Fibroblast of skin of back (primary cell): ENCODE measurements at regions not wholly inside any gene's neighbourhood (a gene's known extent, or its start where the extent isn't known, plus 50 kb on each side); places are given as distances from the start of the nearest gene placed in this dataset.
"Not testable (repeated sequence)": the region's sequence is repeated elsewhere in the genome, so short reads cannot be mapped to it uniquely, and the experiment has no call there.

Source experiments
- DNase-seq: peaks from one replicate; pipeline ENCODE4 v3.0.0-alpha.2; 2013

DNA sequence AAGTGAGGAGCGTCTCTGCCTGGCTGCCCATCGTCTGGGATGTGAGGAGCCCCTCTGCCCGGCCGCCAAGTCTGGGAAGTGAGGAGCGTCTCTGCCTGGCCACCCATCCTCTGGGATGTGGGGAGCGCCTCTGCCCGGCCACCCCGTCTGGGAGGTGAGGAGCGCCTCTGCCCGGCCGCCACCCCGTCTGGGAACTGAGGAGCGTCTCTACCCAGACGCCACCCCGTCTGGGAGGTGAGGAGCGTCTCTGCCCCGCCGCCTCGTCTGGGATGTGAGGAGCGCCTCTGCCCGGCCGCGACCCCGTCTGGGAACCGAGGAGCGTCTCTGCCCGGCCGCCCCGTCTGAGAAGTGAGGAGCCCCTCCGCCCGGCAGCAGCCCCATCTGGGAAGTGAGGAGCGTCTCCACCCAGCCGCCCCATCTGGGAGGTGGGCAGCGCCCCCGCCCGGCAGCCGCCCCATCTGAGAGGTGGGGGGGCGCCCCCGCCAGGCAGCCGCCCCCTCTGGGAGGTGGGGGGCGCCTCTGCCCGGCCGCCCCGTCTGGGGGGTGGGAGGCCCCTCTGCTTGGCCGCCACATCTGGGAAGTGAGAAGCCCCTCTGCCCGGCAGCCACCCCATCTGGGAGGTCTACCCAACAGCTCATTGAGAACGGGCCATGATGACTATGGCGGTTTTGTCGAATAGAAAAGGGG is 228.4 kb downstream of the CAAP1 start:
- not testable (repeated sequence) for DNase-seq

- DNase-seq = no peak
These were observed 230.1 kb downstream of the CAAP1 start for GRCh38 chr9:26662476-26662875.

- DNase-seq = no peak
These were observed 234.1 kb downstream of the CAAP1 start for GRCh38 chr9:26658476-26658875.

DNA sequence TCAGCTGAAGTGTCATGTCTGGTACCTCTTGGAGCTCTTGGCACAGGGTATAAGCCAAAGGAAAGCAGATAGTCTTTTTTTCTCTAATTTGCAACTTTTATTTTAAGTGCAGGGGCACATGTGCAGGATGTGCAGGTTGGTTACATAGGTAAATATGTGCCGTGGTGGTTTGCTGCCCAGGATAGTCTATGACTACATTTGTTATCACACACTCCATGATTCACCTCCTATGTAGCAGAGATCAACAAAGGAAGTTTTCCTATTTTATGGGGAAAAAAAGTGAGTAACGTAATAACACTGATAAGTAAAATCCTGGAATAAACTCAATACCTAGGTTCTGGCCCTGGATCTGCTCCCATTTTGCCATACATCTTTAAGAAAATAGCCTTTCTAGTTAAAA is 234.6 kb downstream of the CAAP1 start:
- DNase-seq = no peak

DNA sequence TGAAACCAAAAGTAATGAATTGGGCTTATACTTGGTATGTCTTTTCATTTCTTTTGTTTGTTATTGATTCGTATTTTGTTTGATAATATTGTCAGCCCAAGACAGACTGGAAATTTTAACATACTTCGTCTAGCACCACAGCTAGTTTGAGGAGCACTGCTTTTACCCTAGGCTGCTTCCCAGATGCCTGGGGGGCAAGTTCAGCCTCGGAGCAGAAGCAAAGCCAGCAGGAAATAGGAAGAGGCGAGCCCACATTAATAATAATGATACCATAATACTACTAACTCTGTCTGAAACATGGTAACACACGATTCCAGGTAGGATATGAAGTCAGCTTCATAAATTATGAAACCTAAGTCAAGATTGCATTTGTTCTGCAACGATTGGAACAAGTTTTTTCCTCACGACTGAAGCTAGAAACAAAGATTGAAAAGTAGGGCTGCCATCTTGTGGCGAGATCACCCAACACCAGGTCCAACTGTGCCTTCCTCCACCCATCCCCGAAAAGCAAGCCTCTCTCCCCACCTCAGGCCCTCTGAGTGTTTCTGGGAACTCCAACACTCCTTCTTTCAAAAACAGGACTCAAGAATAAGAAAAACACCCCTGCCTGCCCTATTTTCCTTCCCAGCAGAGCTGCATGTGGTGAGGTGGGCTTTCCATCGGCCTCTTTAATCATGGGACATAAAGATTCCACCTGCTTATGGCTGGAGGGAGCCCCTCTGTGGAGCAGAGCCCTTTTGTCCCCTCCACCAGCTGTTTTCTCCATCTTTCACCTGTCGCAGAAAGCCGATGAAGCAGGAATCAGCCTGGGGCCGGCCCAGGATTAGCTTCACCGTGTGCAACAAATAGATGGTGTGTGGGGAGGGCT is 236.4 kb downstream of the CAAP1 start:
- peak; percentile 22 for DNase-seq

GRCh38 chr9:26655166-26655565 is 237.4 kb downstream of the CAAP1 start:
- no peak for DNase-seq

DNA sequence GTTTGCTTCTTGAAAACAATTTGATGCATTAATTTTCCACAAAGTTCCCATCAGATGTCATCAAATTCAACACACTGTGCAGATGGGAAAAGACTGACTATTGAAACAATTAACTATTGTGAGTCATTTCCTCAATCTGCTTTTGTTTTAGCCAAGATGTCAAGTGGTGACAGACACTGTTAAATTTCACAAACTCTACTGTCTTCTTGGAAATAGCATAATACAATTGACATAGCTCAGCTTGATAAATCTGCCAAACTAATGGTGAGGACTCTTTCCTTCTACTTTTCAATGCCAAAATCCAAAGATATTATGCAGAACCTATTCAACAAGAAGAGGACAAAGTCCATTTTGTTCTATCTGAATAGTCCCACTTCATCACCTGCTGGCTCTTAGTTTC is 242.3 kb downstream of the CAAP1 start:
- no peak for DNase-seq

DNA sequence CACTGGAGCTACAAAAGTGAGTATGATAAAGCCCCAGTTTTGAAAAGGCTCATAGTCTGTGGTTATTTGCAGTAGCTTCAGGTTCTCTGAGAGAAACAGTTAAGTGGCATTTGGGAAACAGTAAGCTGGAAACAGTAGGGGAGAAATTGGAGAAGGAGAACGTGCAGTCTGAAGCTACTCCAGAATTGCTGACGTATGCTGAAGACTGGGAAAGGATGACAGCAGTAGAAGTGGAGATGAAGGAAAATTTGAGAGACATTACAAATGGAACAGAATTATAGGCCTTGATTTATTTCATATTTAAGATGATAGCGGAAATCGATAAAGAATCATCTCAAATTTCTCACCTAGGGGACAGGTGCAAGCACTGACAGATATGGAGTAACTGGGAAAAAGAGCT is 248.8 kb downstream of the CAAP1 start:
- DNase-seq = no peak

DNA sequence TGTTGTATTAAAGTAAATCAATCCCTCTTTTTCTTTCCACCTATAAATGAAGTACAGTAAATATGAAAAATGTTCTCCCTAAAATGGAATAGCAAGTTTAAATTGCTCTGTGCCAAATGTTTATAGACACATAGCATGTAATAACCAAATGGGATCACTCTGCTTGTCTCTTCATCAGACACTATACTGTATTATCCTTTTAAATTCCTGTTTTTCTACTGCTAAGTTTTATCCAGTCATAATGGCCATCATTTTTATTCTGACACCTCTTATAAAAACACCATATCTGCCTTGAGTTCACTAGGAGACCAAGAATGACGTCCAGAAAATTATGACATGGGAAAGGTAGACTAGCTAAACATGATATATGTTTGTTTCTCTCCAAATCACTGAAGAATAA is 252.8 kb downstream of the CAAP1 start:
- DNase-seq = no peak

GRCh38 chr9:26637101-26637500 is 255.5 kb downstream of the CAAP1 start:
- DNase-seq = no peak

DNA sequence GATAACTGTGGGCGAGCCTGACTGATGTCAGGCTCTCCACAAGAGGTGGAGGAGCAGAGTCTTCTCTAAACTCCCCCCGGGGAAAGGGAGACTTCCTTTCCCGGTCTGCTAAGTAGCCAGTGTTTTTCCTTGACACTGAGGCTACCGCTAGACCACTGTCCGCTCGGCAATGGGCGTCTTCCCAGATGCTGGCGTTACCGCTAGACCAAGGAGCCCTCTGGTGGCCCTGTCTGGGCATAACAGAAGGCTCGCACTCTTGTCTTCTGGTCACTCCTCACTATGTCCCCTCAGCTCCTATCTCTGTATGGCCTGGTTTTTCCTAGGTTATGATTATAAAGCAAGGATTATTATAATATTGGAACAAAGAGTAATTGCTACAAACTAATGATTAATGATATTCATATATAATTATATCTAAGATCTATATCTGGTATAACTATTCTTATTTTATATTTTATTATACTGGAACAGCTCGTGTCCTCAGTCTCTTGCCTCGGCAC is 278.7 kb downstream of the CAAP1 start:
- peak; percentile 12 for DNase-seq

DNA sequence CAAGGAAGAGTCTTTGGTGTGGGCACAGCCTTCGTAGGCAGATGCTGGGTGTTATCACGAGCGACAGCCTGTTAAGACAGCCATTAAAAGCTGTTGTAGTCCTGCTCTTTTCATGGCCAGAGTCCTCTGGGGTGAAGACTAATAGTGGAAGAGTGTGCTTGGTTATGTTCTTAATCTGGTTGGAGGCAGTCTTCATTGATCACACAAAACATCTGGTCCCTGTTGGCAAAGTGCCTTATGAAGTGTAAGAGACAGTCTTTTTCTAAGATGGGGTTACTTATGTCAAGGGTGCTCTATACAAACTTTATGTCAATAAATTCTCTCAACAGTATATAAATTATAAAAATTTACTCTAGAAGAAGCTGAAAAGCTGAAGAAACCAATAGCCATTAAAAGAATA is 280.4 kb downstream of the CAAP1 start:
- no peak for DNase-seq

DNA sequence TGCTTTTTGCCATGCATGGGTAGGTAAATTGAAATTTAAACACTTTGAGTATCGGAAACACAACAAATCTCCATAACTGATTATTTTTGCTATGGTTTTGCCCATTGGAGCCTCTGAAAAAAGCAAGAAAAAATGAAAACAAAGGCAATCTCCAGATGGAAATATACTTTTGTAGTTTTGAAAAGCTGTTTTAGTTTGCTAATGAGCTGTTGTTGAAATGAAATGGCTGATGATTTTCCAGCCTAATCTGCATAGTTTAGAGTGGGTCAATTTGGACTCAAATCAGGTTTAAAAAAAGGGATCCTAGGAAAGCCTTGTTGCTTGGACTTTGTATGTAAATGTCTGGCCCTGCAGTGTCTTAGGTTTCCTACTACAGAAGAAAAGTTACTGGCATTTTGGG is 285.8 kb downstream of the CAAP1 start:
- no peak for DNase-seq

GRCh38 chr9:26605367-26605766 is 287.2 kb downstream of the CAAP1 start:
- DNase-seq = no peak

DNA sequence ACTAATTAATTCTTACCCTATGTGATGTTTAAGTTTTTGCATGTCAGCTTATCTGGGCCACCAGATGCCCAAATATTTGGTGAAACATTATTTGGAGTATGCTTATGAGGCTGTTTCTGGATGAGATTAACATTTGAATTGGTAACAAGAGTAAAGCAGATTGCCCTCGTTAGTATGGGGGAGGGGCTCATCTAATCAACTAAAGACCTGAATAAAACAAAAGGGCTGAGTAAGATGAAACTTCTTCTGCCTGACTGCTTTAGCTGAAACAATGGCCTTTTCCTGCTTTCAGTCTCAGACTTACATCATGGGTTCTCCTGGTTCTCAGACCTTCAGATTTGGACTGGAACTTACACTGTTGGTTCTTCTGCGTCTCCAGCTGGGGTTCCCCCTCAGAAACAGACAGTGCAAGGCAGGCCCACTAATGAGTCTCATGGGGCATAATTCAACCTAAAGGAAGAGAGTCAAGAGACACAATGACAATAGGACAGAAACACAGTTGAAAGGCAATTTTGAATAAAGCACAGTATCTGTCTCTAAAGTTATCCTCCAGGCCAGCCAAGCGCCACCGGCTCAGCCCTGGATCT is 288.4 kb downstream of the CAAP1 start:
- no peak for DNase-seq

DNA sequence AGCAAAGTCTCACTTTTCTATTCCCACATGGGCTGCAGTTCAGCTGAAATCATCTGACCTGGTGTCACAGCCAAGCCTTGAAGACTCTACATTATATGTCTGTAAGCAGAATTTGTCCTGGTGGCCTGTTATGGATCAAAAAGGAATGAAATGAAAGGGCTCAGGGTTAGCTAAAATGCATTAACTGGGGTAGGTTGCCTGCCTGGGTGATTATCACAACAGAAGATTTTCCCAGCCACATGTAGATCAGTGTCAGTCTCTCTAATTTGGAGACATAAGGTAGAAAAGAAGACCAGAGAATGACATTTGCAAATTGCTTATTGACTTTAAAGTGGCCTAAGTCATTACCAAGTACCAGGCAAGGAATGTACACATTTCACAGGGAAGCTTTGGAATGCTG is 289.0 kb downstream of the CAAP1 start:
- no peak for DNase-seq

DNA sequence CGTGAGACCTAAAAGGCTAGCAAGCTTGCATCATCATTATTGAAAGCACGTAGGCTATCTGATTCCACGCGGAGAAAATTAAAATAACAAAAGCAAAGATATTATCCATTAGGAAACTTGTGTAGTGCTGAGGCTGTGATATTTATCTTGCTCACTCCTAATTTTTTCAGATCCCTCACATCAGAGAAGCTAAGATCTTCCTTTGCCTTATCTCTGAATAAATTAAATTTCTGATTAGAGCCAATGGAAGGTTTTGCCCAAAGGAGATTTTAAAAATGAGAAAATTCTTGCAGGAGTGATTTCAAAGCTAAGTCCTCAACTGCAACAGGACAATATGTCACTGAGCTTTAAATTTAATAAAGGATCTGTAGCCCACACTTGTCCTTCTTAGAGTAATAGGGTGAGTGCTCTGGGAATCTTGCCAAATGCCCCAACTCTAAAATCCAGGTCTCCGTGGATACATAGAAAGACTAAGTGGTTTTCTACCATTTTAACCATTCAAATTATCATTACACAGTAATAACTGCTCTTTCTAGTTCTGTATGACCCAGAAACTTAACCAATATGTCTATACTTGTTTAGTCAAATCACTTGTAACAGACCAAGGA is 295.0 kb downstream of the CAAP1 start:
- no peak for DNase-seq

DNA sequence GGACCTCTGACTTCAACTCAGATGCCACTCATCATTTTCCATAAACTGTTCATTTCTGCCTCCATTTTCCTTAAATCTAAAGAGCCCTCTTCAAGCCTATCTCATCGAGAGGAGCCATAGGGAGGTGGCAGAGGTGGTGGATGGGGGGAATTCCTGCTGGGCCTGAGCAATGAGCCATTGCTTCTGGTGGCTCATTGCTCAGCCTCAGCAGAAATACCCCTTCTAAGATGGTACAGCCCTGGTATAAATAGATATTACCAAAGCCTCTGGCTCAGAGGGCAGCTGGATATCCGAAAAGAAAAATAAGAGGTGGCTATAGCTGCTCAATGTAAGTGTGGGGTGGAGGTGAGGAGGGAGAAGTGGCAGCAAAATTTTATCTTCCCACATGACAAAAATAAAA is 313.5 kb downstream of the CAAP1 start:
- no peak for DNase-seq

DNA sequence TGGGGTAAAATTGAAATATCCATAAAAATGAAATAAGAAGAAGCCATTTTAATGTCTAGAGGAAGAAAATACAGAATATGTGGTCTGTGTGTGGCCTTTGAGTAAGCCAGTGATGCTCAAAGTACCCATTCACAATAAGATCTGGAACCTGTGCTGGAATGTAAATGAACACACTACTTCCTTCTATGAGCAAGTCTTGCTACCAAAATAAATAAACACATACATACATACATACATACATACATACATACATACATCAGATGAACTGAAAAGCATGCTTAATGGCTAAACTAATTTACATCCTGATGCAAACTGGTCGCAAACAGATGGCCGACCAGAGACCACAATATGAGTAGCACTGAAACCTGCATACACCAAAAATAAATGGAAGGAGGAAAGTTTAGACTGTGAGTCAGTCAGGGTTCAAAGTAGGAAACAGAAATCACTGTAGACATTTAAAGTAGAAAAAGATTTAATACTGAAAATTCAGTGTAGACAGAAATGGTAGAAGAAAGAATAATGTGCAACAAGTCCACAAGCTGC is 317.6 kb downstream of the CAAP1 start:
- no peak for DNase-seq

- no peak for DNase-seq
These were observed 318.3 kb downstream of the CAAP1 start for GRCh38 chr9:26574256-26574655.

- no peak for DNase-seq
These were observed 324.6 kb downstream of the CAAP1 start for GRCh38 chr9:26567976-26568375.

- DNase-seq = no peak
These were observed 326.5 kb downstream of the CAAP1 start for GRCh38 chr9:26566141-26566540.

- no peak for DNase-seq
These were observed 327.5 kb downstream of the CAAP1 start for GRCh38 chr9:26565118-26565517.
